Panc1 (cell line): ENCODE measurements at regions not wholly inside any gene's neighbourhood (a gene's known extent, or its start where the extent isn't known, plus 50 kb on each side); places are given as distances from the start of the nearest gene placed in this dataset.

ENCODE experiments used
- ATAC-seq: fragments of 200-7000 bp; cut with Tn5 transposase; 2 replicates; pipeline ENCODE4 v1.9.1; 2020; ENCODE audit warnings: mild to moderate bottlenecking, moderate library complexity
- BruUV-seq: library from RNA; stranded (reverse); fragments of 400-500 nt; replicated peaks from 2 replicates; lab custom pipeline; 2021; lab: Mats Ljungman, UMichigan
- CTCF ChIA-PET: fragments of 300-600 bp; sonication (Branson Sonifier 250); formaldehyde crosslinking; loops from one replicate; lab custom pipeline; 2022; ENCODE audit warnings: antibody characterized with exemption; lab: Charles Lee
- POLR2A ChIA-PET: fragments of 300-600 bp; sonication (Branson Sonifier 250); formaldehyde crosslinking; loops from one replicate; lab custom pipeline; 2022; ENCODE audit warnings: antibody characterized with exemption; lab: Charles Lee
- DNase-seq: peaks from one replicate; pipeline ENCODE4 v3.0.0-alpha.2; 2010; ENCODE audit warnings: low read depth, low spot score
- H3K27ac ChIP-seq: 2 replicates; pipeline ENCODE4 v1.5.1; 2011; ENCODE audit warnings: mild to moderate bottlenecking, low read length, inconsistent platforms
- H3K27me3 ChIP-seq: fragments of 200-500 bp; sonication (Bioruptor generic); 2 replicates; pipeline ENCODE4 v1.6.0; 2014; ENCODE audit warnings: low read length, inconsistent platforms; ENCODE audit not compliant: control insufficient read depth, insufficient read depth
- H3K36me3 ChIP-seq: fragments of 200-500 bp; sonication (Bioruptor generic); 2 replicates; pipeline ENCODE4 v1.5.1; 2014; ENCODE audit warnings: inconsistent platforms, mild to moderate bottlenecking, low read length, moderate library complexity; ENCODE audit not compliant: control insufficient read depth, insufficient read depth
- H3K4me1 ChIP-seq: 2 replicates; pipeline ENCODE4 v1.5.1; 2011; ENCODE audit warnings: inconsistent platforms, mild to moderate bottlenecking, low read length, moderate library complexity; ENCODE audit not compliant: control insufficient read depth, insufficient read depth
- H3K4me3 ChIP-seq, 2 experiments: 2 replicates each; pipeline ENCODE4 v1.5.1; 2011 to 2012; ENCODE audit warnings: low read depth in 2 of 2, low read length in 2 of 2, mild to moderate bottlenecking in 2 of 2, inconsistent platforms in 1 of 2, moderate library complexity in 1 of 2
- H3K9me3 ChIP-seq: fragments of 200-500 bp; sonication (Bioruptor generic); 2 replicates; pipeline ENCODE4 v1.5.1; 2014; ENCODE audit warnings: low read depth, mild to moderate bottlenecking, inconsistent platforms, low read length, moderate library complexity; ENCODE audit not compliant: control insufficient read depth, insufficient read depth
- POLR2AphosphoS5 ChIP-seq: IDR thresholded peaks from 2 replicates; pipeline ENCODE4 v1.6.1; 2012; ENCODE audit warnings: mild to moderate bottlenecking, low read depth, low read length, moderate library complexity
- SIN3A ChIP-seq: IDR thresholded peaks from 2 replicates; pipeline ENCODE4 v1.6.1; 2012; ENCODE audit warnings: low read depth, mild to moderate bottlenecking, low read length, moderate library complexity, borderline replicate concordance; ENCODE audit not compliant: insufficient read depth
- TCF7L2 ChIP-seq: IDR thresholded peaks from 2 replicates; pipeline ENCODE4 v1.6.1; 2011; ENCODE audit warnings: mild to moderate bottlenecking, low read depth, low read length, inconsistent platforms
- in situ Hi-C: cut with HindIII; loops from 2 replicates; pipeline ENCODE4 v1.10.0; 2016; ENCODE audit warnings: low sequenced_read_pairs, low pct_unique_long_range_greater_than_20kb
- intact Hi-C: fragments of 100-400 bp; cut with micrococcal nuclease; formaldehyde crosslinking; loops from one replicate; pipeline ENCODE4 v1.10.0; 2022; ENCODE audit not compliant: unreplicated experiment
- TF ChIP-seq, protein P1 (sequence below), 2 experiments: IDR thresholded peaks; 2 replicates each; pipeline ENCODE4 v1.6.1; 2011 to 2012; ENCODE audit warnings: low read depth in 2 of 2, control low read depth in 1 of 2, low read length in 1 of 2, mild to moderate bottlenecking in 1 of 2, moderate library complexity in 1 of 2; ENCODE audit not compliant: insufficient read depth in 1 of 2
- TF ChIP-seq, protein P2 (sequence below): fragments of 450-650 bp; IDR thresholded peaks from 2 replicates; pipeline ENCODE4 v1.5.1; 2017; ENCODE audit warnings: mild to moderate bottlenecking

DNA sequence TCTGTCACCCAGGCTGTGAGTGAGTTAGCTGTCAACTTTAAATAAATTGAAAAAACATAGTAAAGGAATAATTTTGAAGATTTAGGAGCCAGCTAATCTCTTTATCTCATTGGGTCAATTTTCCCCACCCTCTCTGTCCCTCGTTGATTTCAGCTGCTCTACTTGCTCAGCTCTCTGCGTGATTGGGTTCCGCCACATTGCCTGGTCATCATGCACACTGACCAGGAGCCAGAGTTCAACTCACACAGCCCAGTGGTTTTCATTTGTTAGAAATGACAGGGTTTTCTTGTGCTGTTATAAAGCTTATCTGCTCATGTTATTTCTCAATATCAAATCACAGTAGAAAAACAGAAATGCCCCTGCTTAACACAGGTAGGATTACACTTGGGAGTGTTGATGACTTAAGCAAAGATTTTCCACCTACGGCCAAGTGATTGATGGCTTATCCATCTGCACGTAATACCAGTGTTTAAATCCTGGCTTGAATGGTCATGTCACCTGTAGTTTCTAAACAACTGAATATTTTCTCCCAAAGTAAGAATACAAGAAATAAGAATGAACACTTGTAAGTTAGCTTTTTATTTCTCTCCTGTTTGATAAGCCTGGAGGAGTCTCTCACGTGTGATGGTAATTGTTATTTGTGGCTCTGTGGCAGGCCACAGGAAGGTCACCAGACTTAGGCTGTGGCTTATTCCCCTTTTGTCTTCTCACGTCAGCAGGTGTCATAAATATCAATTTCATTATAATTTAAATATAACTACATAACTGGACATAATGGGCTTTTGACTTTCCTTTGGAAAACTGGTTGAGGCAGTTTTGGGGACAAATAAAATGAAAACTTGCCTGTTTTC is 367.2 kb upstream of the DDHD1 start:
- H3K27ac ChIP-seq: no peak overlapping the region
- TF ChIP-seq TCF7L2: no peak
- no peak for TF ChIP-seq POLR2AphosphoS5
- TF ChIP-seq SIN3A: no peak
- TF ChIP-seq, protein P1, sequence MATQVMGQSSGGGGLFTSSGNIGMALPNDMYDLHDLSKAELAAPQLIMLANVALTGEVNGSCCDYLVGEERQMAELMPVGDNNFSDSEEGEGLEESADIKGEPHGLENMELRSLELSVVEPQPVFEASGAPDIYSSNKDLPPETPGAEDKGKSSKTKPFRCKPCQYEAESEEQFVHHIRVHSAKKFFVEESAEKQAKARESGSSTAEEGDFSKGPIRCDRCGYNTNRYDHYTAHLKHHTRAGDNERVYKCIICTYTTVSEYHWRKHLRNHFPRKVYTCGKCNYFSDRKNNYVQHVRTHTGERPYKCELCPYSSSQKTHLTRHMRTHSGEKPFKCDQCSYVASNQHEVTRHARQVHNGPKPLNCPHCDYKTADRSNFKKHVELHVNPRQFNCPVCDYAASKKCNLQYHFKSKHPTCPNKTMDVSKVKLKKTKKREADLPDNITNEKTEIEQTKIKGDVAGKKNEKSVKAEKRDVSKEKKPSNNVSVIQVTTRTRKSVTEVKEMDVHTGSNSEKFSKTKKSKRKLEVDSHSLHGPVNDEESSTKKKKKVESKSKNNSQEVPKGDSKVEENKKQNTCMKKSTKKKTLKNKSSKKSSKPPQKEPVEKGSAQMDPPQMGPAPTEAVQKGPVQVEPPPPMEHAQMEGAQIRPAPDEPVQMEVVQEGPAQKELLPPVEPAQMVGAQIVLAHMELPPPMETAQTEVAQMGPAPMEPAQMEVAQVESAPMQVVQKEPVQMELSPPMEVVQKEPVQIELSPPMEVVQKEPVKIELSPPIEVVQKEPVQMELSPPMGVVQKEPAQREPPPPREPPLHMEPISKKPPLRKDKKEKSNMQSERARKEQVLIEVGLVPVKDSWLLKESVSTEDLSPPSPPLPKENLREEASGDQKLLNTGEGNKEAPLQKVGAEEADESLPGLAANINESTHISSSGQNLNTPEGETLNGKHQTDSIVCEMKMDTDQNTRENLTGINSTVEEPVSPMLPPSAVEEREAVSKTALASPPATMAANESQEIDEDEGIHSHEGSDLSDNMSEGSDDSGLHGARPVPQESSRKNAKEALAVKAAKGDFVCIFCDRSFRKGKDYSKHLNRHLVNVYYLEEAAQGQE (IDR thresholded peaks at IDR 0.05; ENCODE audit: insufficient read depth in 1 of 2, low read depth in 2 of 2, low read length in 1 of 2): no peak
- TF ChIP-seq, protein P2, sequence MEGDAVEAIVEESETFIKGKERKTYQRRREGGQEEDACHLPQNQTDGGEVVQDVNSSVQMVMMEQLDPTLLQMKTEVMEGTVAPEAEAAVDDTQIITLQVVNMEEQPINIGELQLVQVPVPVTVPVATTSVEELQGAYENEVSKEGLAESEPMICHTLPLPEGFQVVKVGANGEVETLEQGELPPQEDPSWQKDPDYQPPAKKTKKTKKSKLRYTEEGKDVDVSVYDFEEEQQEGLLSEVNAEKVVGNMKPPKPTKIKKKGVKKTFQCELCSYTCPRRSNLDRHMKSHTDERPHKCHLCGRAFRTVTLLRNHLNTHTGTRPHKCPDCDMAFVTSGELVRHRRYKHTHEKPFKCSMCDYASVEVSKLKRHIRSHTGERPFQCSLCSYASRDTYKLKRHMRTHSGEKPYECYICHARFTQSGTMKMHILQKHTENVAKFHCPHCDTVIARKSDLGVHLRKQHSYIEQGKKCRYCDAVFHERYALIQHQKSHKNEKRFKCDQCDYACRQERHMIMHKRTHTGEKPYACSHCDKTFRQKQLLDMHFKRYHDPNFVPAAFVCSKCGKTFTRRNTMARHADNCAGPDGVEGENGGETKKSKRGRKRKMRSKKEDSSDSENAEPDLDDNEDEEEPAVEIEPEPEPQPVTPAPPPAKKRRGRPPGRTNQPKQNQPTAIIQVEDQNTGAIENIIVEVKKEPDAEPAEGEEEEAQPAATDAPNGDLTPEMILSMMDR: no peak

DNA sequence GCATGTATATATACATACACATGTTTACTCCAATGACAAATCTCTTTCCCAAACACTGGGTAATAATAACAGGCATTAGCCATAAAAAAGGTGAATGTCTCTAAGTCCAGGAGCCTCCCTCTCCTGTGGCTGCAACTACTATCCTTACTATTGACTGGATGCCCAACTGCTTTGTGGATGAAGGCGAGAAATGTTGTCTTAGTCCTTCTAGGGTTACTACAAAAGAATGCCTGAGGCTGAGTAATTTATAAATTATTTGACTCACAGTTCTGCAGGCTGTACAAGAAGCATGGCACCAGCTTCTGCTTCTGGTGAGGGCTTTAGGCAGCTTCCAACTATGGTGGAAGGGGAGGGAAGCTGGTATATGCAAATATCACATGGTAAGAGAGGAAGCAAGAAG is 366.0 kb upstream of the DDHD1 start:
- intact Hi-C loops: no loop called here
- no peak for DNase-seq
- no peaks in the 10 kb centered on the region for H3K9me3 ChIP-seq
- TF ChIP-seq TCF7L2 (no peak), POLR2AphosphoS5 (no peak), SIN3A (no peak)
- TF ChIP-seq, protein P2: no peak
- TF ChIP-seq, protein P1 (IDR thresholded peaks at IDR 0.05; ENCODE audit: insufficient read depth in 1 of 2, low read depth in 2 of 2, low read length in 1 of 2): no peak
- no peak overlapping the region for H3K4me3 ChIP-seq
- ATAC-seq: no peak
- H3K4me1 ChIP-seq: no peaks in the 10 kb centered on the region
- no peaks in the 10 kb centered on the region for H3K36me3 ChIP-seq
- in situ Hi-C loops: no loop called here
- H3K27me3 ChIP-seq: no peaks in the 10 kb centered on the region
- ChIA-PET CTCF (no interaction called here), POLR2A (no interaction called here)
- no TSS peak for BruUV-seq
- H3K27ac ChIP-seq: no peak overlapping the region

More for the DNA sequence above, 367.2 kb upstream of the DDHD1 start:
- no peaks in the 10 kb centered on the region for H3K27me3 ChIP-seq
- intact Hi-C loops (no loop called here), in situ Hi-C loops (no loop called here)
- CTCF ChIA-PET: no interaction called here
- BruUV-seq: no TSS peak
- H3K36me3 ChIP-seq: no peaks in the 10 kb centered on the region
- H3K9me3 ChIP-seq: no peaks in the 10 kb centered on the region
- no peak overlapping the region for H3K4me3 ChIP-seq
- POLR2A ChIA-PET: no interaction called here
- no peaks in the 10 kb centered on the region for H3K4me1 ChIP-seq
- ATAC-seq: no peak
- DNase-seq: no peak
